H9 (cell line): ENCODE measurements at regions not wholly inside any gene's neighbourhood (a gene's known extent, or its start where the extent isn't known, plus 50 kb on each side); places are given as distances from the start of the nearest gene placed in this dataset.

Experiments used
- DNase-seq: peaks from one replicate; pipeline ENCODE4 v3.0.0-alpha.2; 2017
- H2AFZ ChIP-seq: one replicate; pipeline ENCODE4 v1.6.1; 2013; ENCODE audit warnings: mild to moderate bottlenecking, low read length, control low read depth, moderate library complexity
- H2AK5ac ChIP-seq: 2 replicates; pipeline ENCODE4 v1.6.1; 2013; ENCODE audit warnings: low read length, control low read depth, mixed read lengths; ENCODE audit not compliant: insufficient read length
- H2BK120ac ChIP-seq: one replicate; pipeline ENCODE4 v1.6.1; 2013; ENCODE audit warnings: low read depth, mild to moderate bottlenecking, low read length, control low read depth, inconsistent platforms; ENCODE audit not compliant: poor library complexity, severe bottlenecking
- H2BK12ac ChIP-seq: 2 replicates; pipeline ENCODE4 v1.6.1; 2013; ENCODE audit warnings: low read length, control low read depth, mixed read lengths, low read depth; ENCODE audit not compliant: insufficient read length
- H2BK15ac ChIP-seq: 2 replicates; pipeline ENCODE4 v1.6.1; 2013; ENCODE audit warnings: low read depth, low read length, control low read depth
- H2BK20ac ChIP-seq: one replicate; pipeline ENCODE4 v1.6.1; 2013; ENCODE audit warnings: low read depth, mild to moderate bottlenecking, low read length, control low read depth, inconsistent platforms; ENCODE audit not compliant: poor library complexity, severe bottlenecking
- H2BK5ac ChIP-seq: 2 replicates; pipeline ENCODE4 v1.6.1; 2013; ENCODE audit warnings: low read length, control low read depth, mixed read lengths; ENCODE audit not compliant: insufficient read length
- H3K14ac ChIP-seq: 2 replicates; pipeline ENCODE4 v1.6.1; 2013; ENCODE audit warnings: low read length, control low read depth; ENCODE audit not compliant: insufficient read depth
- H3K18ac ChIP-seq: 2 replicates; pipeline ENCODE4 v1.6.1; 2013; ENCODE audit warnings: low read depth, mild to moderate bottlenecking, mixed read lengths, low read length, control low read depth; ENCODE audit not compliant: insufficient read length
- H3K23ac ChIP-seq: 2 replicates; pipeline ENCODE4 v1.6.1; 2013; ENCODE audit warnings: low read length, control low read depth, mixed read lengths, low read depth; ENCODE audit not compliant: insufficient read length
- H3K23me2 ChIP-seq: 2 replicates; pipeline ENCODE4 v1.6.1; 2013; ENCODE audit warnings: low read depth, mild to moderate bottlenecking, mixed read lengths, low read length, control low read depth; ENCODE audit not compliant: insufficient read length, poor library complexity, severe bottlenecking
- H3K27ac ChIP-seq: 2 replicates; pipeline ENCODE4 v1.5.1; 2013; ENCODE audit warnings: low read length, control low read depth, mixed read lengths, low read depth; ENCODE audit not compliant: insufficient read length
- H3K27me3 ChIP-seq: 2 replicates; pipeline ENCODE4 v1.6.1; 2013; ENCODE audit warnings: low read length, control low read depth, inconsistent platforms; ENCODE audit not compliant: insufficient read depth
- H3K4ac ChIP-seq: 2 replicates; pipeline ENCODE4 v1.6.1; 2013; ENCODE audit warnings: low read depth, mild to moderate bottlenecking, control low read depth, inconsistent platforms, low read length, moderate library complexity
- H3K4me1 ChIP-seq: 2 replicates; pipeline ENCODE4 v1.6.1; 2013; ENCODE audit warnings: low read length, control low read depth, inconsistent platforms; ENCODE audit not compliant: insufficient read depth
- H3K4me2 ChIP-seq: 2 replicates; pipeline ENCODE4 v1.6.1; 2013; ENCODE audit warnings: low read length, control low read depth, mixed read lengths; ENCODE audit not compliant: insufficient read length, insufficient read depth
- H3K56ac ChIP-seq: 2 replicates; pipeline ENCODE4 v1.6.1; 2013; ENCODE audit warnings: low read depth, mild to moderate bottlenecking, mixed read lengths, low read length, control low read depth; ENCODE audit not compliant: insufficient read length
- H3K79me1 ChIP-seq: 2 replicates; pipeline ENCODE4 v1.6.1; 2013; ENCODE audit warnings: low read depth, mild to moderate bottlenecking, moderate library complexity, low read length, control low read depth, inconsistent platforms; ENCODE audit not compliant: insufficient read depth, poor library complexity, severe bottlenecking
- H3K79me2 ChIP-seq: 2 replicates; pipeline ENCODE4 v1.6.1; 2013; ENCODE audit warnings: low read length, control low read depth, inconsistent platforms; ENCODE audit not compliant: insufficient read depth
- H3K9ac ChIP-seq: 2 replicates; pipeline ENCODE4 v1.6.1; 2013; ENCODE audit warnings: low read length, control low read depth, mixed read lengths; ENCODE audit not compliant: insufficient read length; ENCODE audit errors: extremely low read depth
- H3K9me3 ChIP-seq: one replicate; pipeline ENCODE4 v1.6.1; 2013; ENCODE audit warnings: low read depth, low read length, inconsistent platforms; ENCODE audit not compliant: control insufficient read depth
- H3T11ph ChIP-seq: one replicate; pipeline ENCODE4 v1.6.1; 2013; ENCODE audit warnings: mild to moderate bottlenecking, low read length, control low read depth, inconsistent platforms
- H4K20me1 ChIP-seq: one replicate; pipeline ENCODE4 v1.6.1; 2013; ENCODE audit not compliant: control insufficient read depth, insufficient read length, insufficient read depth
- H4K5ac ChIP-seq: 2 replicates; pipeline ENCODE4 v1.6.1; 2013; ENCODE audit warnings: low read depth, mild to moderate bottlenecking, mixed read lengths, low read length, control low read depth; ENCODE audit not compliant: insufficient read length
- H4K8ac ChIP-seq: replicated peaks from 2 replicates; pipeline ENCODE4 v1.6.1; 2013; ENCODE audit warnings: low read length, control low read depth, mixed read lengths, low read depth; ENCODE audit not compliant: insufficient read length
- H4K91ac ChIP-seq: 2 replicates; pipeline ENCODE4 v1.6.1; 2013; ENCODE audit warnings: low read depth, mild to moderate bottlenecking, moderate library complexity, mixed read lengths, low read length, control low read depth; ENCODE audit not compliant: insufficient read length
- H3K27ac Mint-ChIP-seq, 3 experiments: 2 replicates in 2 of 3; 3 replicates in 1 of 3; pipeline ENCODE4 v1.8.0; 2020 to 2021; ENCODE audit warnings: mixed read lengths in 3 of 3, mild to moderate bottlenecking in 1 of 3, moderate library complexity in 1 of 3
- H3K27me3 Mint-ChIP-seq: 2 replicates; pipeline ENCODE4 v1.8.0; 2021; ENCODE audit warnings: low read depth, mild to moderate bottlenecking, moderate library complexity, mixed read lengths
- H3K36me3 Mint-ChIP-seq, 3 experiments: 2 replicates in 2 of 3; 3 replicates in 1 of 3; pipeline ENCODE4 v1.8.0; 2020 to 2021; ENCODE audit warnings: low read depth in 3 of 3, mixed read lengths in 3 of 3; ENCODE audit not compliant: insufficient read depth in 1 of 3
- H3K4me1 Mint-ChIP-seq, 2 experiments: 2 replicates each; pipeline ENCODE4 v1.8.0; 2020; ENCODE audit warnings: mixed read lengths in 2 of 2
- H3K4me3 Mint-ChIP-seq, 2 experiments: 2 replicates in 1 of 2; 3 replicates in 1 of 2; pipeline ENCODE4 v1.8.0; 2020 to 2021; ENCODE audit warnings: mild to moderate bottlenecking in 2 of 2, mixed read lengths in 2 of 2, moderate library complexity in 1 of 2
- H3K9me3 Mint-ChIP-seq, 2 experiments: 2 replicates in 1 of 2; 3 replicates in 1 of 2; pipeline ENCODE4 v1.8.0; 2020; ENCODE audit warnings: mild to moderate bottlenecking in 2 of 2, mixed read lengths in 2 of 2, moderate library complexity in 1 of 2
- WGBS: extraction: QIAGEN DNeasy Blood & Tissue Kit; methylation state at CpG from one replicate; pipeline ENCODE4 v1.1.7; 2013; ENCODE audit warnings: missing lambda C conversion rate, low lambda C conversion rate, mixed read lengths; ENCODE audit not compliant: insufficient read length; ENCODE audit errors: extremely low coverage; 5-methylcytosine and 5-hydroxymethylcytosine counted together
- TF ChIP-seq, protein P1 (sequence below): fragments of 200-600 bp; sonication (generic); conservative IDR thresholded peaks from 3 replicates; pipeline ENCODE4 v1.8.0; 2021; ENCODE audit warnings: antibody characterized with exemption, mild to moderate bottlenecking

DNA sequence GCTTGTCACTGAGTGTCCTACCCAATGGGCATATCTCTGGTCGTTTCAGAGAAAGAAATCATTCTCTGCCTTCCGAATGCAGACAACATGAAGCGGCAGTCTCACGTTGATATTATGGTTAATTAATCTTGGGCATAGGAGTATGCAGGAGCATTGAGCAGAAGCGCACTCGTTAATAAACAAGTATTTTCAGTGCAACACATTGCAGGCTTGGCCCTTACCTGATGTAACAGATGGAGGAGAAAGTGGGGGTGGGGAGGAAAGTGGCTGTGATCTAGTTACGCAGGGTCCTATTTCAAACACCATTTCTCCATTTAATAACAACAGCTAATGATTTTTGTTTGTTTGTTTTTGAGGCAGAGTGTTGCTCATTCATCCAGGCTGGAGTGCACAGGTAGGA lies 414.0 kb upstream of the RBFOX1 start:
- no peak overlapping the region for H2BK5ac ChIP-seq
- TF ChIP-seq, protein P1, sequence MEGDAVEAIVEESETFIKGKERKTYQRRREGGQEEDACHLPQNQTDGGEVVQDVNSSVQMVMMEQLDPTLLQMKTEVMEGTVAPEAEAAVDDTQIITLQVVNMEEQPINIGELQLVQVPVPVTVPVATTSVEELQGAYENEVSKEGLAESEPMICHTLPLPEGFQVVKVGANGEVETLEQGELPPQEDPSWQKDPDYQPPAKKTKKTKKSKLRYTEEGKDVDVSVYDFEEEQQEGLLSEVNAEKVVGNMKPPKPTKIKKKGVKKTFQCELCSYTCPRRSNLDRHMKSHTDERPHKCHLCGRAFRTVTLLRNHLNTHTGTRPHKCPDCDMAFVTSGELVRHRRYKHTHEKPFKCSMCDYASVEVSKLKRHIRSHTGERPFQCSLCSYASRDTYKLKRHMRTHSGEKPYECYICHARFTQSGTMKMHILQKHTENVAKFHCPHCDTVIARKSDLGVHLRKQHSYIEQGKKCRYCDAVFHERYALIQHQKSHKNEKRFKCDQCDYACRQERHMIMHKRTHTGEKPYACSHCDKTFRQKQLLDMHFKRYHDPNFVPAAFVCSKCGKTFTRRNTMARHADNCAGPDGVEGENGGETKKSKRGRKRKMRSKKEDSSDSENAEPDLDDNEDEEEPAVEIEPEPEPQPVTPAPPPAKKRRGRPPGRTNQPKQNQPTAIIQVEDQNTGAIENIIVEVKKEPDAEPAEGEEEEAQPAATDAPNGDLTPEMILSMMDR, result no peak
- no peak overlapping the region for H2AK5ac ChIP-seq
- H2AFZ ChIP-seq, result no peak overlapping the region
- H2BK20ac ChIP-seq, result no peak overlapping the region
- Mint-ChIP-seq H3K27ac (no peak overlapping the region), H3K4me1 (peaks cover 0 to 3% of the 10 kb centered on the region in 2 experiments; a peak in 2 of 4 replicates), H3K4me3 (no peak overlapping the region), H3K36me3 (no peaks in the 10 kb centered on the region), H3K9me3 (0 out of 5 replicates have a peak, but pooled peaks cover 0 to 5% of the 10 kb centered on the region in 2 experiments), H3K27me3 (peaks cover 4% of the 10 kb centered on the region; the same call in 1 of the 2 replicates)
- H3K27me3 ChIP-seq, result no peaks in the 10 kb centered on the region
- no peaks in the 10 kb centered on the region for H3K9me3 ChIP-seq
- no peak overlapping the region for H3K56ac ChIP-seq
- no peak overlapping the region for H3K4me2 ChIP-seq
- no peaks in the 10 kb centered on the region for H3K23me2 ChIP-seq
- no peak overlapping the region for H2BK15ac ChIP-seq
- no peak for DNase-seq
- H3K9ac ChIP-seq, result no peak overlapping the region
- H3K4me1 ChIP-seq, result no peaks in the 10 kb centered on the region
- no peak overlapping the region for H4K8ac ChIP-seq
- no peak overlapping the region for H2BK12ac ChIP-seq
- no peak overlapping the region for H3K23ac ChIP-seq
- no peak overlapping the region for H3T11ph ChIP-seq
- H3K18ac ChIP-seq, result no peak overlapping the region
- no CpG with 5 or more reads among the region's 7 CpGs for WGBS
- no peaks in the 10 kb centered on the region for H3K79me1 ChIP-seq
- H4K91ac ChIP-seq, result no peak overlapping the region
- no peaks in the 10 kb centered on the region for H3K79me2 ChIP-seq
- H3K4ac ChIP-seq, result no peak overlapping the region
- no peaks in the 10 kb centered on the region for H4K20me1 ChIP-seq
- no peak overlapping the region for H3K14ac ChIP-seq
- no peak overlapping the region for H3K27ac ChIP-seq
- H4K5ac ChIP-seq, result no peak overlapping the region
- no peak overlapping the region for H2BK120ac ChIP-seq
